Mucosa of stomach (tissue), 1 donor: ENCODE measurements at regions not wholly inside any gene's neighbourhood (a gene's known extent, or its start where the extent isn't known, plus 50 kb on each side); places are given as distances from the start of the nearest gene placed in this dataset.

Source experiments
- H3K27me3 ChIP-seq: one replicate; pipeline ENCODE4 v1.7.0; 2013; ENCODE audit warnings: mild to moderate bottlenecking, low read length; ENCODE audit not compliant: control insufficient read depth, insufficient read depth
- H3K36me3 ChIP-seq: one replicate; pipeline ENCODE4 v1.7.0; 2013; ENCODE audit warnings: low read length; ENCODE audit not compliant: control insufficient read depth, insufficient read depth
- H3K4me1 ChIP-seq: one replicate; pipeline ENCODE4 v1.7.0; 2013; ENCODE audit warnings: mild to moderate bottlenecking, low read length; ENCODE audit not compliant: control insufficient read depth, insufficient read depth
- H3K4me3 ChIP-seq: one replicate; pipeline ENCODE4 v1.7.0; 2013; ENCODE audit warnings: low read length
- H3K9ac ChIP-seq: one replicate; pipeline ENCODE4 v1.7.0; 2013; ENCODE audit warnings: mild to moderate bottlenecking, low read length, moderate library complexity
- H3K9me3 ChIP-seq: one replicate; pipeline ENCODE4 v1.7.0; 2013; ENCODE audit warnings: mild to moderate bottlenecking, low read length, moderate library complexity; ENCODE audit not compliant: control insufficient read depth
- donor health status: Pancreatic carcinoma.

DNA sequence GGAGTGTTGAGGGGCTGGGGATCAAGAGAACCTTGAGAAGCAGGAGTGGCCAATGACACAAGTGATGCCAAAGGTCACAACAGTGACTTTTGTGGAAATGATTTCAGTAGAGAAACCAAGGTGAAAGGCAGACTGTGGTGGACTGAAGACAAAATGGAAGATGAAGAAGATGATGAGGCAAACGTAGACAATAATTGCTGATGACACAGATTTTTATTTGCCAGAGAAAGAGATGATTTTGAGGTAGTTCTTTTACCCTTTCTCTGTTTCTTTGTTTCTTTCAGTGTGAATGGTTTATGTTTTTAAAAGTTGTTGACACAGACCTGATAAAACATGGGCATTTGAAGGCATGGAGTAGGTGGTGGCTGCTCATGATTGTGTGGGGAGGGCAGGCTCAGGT is 121.0 kb upstream of the ARGLU1 start:
- no peak overlapping the region for H3K9ac ChIP-seq
- no peaks in the 10 kb centered on the region for H3K4me1 ChIP-seq
- H3K9me3 ChIP-seq: no peaks in the 10 kb centered on the region
- H3K27me3 ChIP-seq: no peaks in the 10 kb centered on the region
- no peaks in the 10 kb centered on the region for H3K36me3 ChIP-seq
- H3K4me3 ChIP-seq: no peak overlapping the region

DNA sequence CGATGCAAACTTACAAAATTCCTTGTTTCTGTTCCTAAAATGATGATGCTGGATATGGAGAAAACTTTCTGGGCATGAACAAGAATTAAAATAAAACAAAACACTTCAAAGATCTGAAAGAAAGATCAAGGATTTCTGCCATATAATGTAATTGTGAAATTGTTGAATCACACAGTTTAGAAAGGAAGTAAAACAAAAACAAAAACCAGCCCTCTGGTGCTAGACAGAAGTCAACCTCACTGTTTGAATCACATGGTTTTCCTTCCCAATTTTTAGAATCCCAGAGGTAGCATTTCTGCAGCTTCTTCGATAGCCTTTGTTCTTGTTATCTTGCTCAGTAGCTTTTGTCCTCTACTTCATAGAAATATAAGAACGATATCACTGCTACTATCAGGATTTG is 118.2 kb upstream of the ARGLU1 start:
- no peak overlapping the region for H3K9ac ChIP-seq
- H3K4me3 ChIP-seq: no peak overlapping the region
- H3K4me1 ChIP-seq: no peaks in the 10 kb centered on the region
- no peaks in the 10 kb centered on the region for H3K27me3 ChIP-seq
- H3K36me3 ChIP-seq: no peaks in the 10 kb centered on the region
- no peaks in the 10 kb centered on the region for H3K9me3 ChIP-seq

DNA sequence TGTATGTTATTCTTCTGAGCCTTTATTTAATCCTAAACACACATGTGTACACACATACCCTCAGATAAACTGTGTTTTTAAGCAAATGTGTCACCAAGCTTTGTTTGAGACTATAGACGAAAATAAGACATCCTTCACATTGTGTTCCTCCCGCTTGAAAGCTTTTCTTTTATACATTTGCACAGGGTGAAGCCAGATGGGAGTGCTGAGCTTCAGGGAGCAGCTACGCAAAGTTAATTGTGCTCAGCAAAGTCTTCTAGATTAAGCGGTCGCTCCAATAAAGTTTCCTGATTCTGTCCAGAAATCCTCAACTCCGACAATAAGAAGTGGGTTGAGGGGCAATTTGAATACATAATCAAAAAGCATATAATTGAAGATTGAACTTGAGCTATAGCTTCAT is 117.2 kb upstream of the ARGLU1 start:
- no peaks in the 10 kb centered on the region for H3K27me3 ChIP-seq
- no peak overlapping the region for H3K9ac ChIP-seq
- no peaks in the 10 kb centered on the region for H3K9me3 ChIP-seq
- no peaks in the 10 kb centered on the region for H3K4me1 ChIP-seq
- no peak overlapping the region for H3K4me3 ChIP-seq
- H3K36me3 ChIP-seq: no peaks in the 10 kb centered on the region

DNA sequence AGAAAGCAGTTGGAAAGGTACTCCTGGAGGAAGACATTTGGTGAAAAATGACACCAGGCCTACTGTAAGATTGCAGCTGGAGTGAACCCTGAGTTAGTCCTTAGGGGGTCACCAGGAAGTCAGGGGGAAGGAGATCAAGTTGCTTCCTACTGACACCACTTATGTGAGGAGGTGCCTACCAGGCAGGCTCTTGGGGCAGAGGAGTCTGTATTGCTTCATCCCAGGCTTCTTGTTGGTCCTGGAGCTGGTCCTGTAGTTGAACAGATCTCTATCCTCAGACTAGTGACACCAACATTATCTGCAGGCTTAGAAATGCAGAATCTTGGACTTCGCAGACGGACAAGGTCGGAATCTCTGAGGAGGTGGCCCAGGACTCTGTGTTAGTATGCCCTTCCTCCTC is 116.0 kb upstream of the ARGLU1 start:
- Histone ChIP-seq H3K4me3 (no peak overlapping the region), H3K9ac (no peak overlapping the region), H3K36me3 (no peaks in the 10 kb centered on the region), H3K27me3 (no peaks in the 10 kb centered on the region), H3K4me1 (no peaks in the 10 kb centered on the region), H3K9me3 (no peaks in the 10 kb centered on the region)

DNA sequence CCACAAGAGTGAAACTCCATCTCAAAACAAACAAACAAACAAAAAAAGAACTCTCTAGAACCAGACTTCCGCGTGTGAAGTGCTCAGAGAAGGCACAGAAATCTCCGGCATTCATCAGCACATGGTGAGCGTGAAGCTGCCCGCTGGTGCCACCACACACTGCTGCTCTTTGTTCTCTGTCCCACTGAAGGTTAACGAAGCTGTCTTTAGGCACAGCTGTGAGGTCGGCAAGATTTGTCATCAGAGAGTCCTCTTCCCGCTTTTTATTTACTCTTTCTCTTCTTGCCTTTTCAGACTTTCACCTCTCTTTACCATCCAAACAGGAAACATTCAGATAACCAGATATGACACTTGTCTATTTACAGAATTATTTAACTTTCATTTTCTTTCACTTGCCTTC is 115.2 kb upstream of the ARGLU1 start:
- Histone ChIP-seq H3K36me3 (no peaks in the 10 kb centered on the region), H3K9ac (no peak overlapping the region), H3K4me1 (no peaks in the 10 kb centered on the region), H3K27me3 (no peaks in the 10 kb centered on the region), H3K4me3 (no peak overlapping the region), H3K9me3 (no peaks in the 10 kb centered on the region)

DNA sequence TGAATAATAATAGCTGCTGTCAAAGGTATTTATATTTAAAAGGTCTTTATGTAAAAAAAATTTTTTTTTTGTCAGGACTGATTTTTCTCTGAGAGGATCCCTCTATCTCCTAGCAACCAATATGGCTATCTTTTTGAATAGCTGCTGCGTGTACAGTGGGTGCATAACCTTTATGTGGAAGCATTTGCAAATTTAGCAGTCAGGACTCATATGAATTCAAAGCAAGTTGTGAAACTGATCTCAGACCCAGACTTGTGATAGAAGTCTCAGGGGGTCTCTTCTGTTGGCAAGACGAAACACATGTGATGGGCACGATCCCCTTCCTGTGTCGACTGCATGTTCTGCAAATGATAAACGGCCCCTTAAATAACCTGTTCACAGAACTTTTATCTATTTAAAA is 114.1 kb upstream of the ARGLU1 start:
- Histone ChIP-seq H3K36me3 (no peaks in the 10 kb centered on the region), H3K4me1 (no peaks in the 10 kb centered on the region), H3K27me3 (no peaks in the 10 kb centered on the region), H3K4me3 (no peak overlapping the region), H3K9ac (no peak overlapping the region), H3K9me3 (no peaks in the 10 kb centered on the region)

DNA sequence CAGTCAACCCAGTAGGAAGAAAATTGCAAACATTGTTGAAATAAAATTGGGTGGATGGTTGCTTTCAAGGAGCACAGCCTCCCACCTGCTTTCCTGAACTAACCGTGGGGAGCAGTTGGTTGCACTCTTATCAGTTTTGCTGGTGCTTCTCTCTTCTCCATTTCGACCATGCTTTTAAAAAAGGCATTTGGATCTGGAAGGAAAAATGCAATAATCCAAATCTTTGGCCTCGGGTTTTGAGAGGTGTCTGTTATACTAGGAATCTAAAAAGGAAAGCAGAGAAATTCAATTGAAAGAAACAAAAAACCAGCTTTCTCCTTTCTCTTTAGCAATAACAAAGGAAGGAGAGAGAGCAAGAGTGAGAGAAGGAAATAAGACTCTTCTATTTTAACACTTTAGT is 113.6 kb upstream of the ARGLU1 start:
- Histone ChIP-seq H3K4me3 (no peak overlapping the region), H3K36me3 (no peaks in the 10 kb centered on the region), H3K4me1 (no peaks in the 10 kb centered on the region), H3K27me3 (no peaks in the 10 kb centered on the region), H3K9ac (no peak overlapping the region), H3K9me3 (no peaks in the 10 kb centered on the region)

DNA sequence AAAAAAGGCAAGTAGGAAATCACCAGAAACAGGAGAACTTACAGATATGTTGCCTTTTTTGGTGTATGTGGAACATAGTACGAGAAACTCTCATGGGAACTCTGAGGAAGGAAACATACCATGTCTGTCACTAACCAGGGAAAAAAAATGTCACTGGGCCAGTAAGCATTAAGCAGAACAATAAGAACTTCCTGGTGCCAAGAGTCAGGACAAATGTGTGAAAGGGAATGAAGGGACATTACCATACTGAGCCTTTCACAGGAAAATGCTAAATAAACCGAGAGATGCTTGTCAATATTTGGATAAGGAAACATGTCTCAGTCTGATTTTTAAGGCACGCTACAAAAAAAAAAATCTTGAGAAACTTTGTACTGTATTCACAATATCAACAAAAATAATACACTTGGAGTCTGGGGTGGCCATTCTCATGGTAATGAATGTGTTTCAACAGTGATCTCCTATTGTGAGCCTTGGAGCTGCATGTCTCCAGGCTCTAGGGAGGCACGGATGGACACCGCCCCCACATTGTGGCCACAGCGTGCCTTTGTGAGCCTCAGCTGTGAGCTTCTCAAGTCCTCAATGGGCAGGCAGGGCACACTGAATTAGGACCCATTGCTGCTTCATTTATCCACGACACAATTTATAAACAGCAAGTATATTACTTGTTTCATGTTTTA is 113.0 kb upstream of the ARGLU1 start:
- Histone ChIP-seq H3K9me3 (no peaks in the 10 kb centered on the region), H3K9ac (no peak overlapping the region), H3K4me3 (no peak overlapping the region), H3K36me3 (no peaks in the 10 kb centered on the region), H3K27me3 (no peaks in the 10 kb centered on the region), H3K4me1 (no peaks in the 10 kb centered on the region)

DNA sequence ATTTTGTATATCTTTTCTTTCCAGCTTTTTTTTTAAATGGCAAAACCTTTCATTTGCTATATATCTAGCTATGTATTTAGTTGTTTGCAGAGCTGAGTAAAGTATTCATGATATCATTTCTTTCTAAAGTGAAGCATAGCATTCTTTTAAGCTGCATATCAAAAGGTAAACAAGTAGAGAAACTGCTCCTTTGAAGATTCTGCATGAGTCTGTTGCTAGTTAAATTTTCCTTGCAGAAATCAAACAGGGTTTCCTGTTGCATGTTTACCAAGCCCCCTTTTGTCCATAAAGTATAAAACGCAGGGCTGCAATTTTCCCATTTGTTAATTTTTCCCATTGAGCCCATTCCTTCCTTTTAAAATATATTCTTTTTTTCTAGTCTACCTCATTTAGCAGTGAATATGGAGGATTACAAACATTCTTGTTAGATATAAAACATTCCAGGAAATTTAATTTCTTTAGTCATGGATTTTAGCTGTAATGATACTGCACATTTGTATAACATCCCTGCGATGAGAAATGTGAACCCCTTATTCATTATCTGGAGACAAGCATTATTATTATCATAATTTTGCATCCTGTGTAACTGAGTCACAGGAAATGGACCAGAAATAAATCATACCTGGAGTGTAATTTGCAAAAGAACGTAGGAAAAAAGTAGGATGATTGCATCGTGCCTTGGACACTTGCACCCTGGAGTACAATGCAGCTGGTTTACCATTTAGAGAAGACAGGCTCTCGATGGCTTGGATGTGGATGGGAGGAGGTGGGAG is 110.9 kb upstream of the ARGLU1 start:
- no peaks in the 10 kb centered on the region for H3K36me3 ChIP-seq
- H3K4me3 ChIP-seq: no peak overlapping the region

DNA sequence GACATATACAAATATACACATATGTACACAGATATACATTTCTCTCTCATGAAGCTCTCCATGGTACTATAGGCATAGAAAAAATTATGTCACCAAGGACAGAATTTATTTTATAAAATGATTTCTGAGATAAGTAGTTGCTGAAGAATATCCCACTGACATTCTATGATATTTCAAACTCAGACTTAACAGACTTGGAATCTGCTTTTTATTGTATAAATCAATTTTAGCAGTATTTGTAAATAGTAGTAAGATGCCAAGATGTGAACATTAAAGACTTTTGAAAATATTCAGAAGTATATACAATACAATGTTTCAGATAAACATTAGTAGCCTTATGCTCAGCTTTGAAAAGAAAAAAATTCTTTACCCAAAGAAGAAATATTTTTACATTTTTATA is 107.4 kb upstream of the ARGLU1 start:
- H3K4me1 ChIP-seq: no peaks in the 10 kb centered on the region
- H3K27me3 ChIP-seq: no peaks in the 10 kb centered on the region
- H3K36me3 ChIP-seq: no peaks in the 10 kb centered on the region
- H3K9ac ChIP-seq: no peak overlapping the region
- H3K4me3 ChIP-seq: no peak overlapping the region
- H3K9me3 ChIP-seq: no peaks in the 10 kb centered on the region

More for the DNA sequence above, 110.9 kb upstream of the ARGLU1 start:
- Histone ChIP-seq H3K27me3 (no peaks in the 10 kb centered on the region), H3K9ac (no peak overlapping the region), H3K4me1 (no peaks in the 10 kb centered on the region), H3K9me3 (no peaks in the 10 kb centered on the region)

DNA sequence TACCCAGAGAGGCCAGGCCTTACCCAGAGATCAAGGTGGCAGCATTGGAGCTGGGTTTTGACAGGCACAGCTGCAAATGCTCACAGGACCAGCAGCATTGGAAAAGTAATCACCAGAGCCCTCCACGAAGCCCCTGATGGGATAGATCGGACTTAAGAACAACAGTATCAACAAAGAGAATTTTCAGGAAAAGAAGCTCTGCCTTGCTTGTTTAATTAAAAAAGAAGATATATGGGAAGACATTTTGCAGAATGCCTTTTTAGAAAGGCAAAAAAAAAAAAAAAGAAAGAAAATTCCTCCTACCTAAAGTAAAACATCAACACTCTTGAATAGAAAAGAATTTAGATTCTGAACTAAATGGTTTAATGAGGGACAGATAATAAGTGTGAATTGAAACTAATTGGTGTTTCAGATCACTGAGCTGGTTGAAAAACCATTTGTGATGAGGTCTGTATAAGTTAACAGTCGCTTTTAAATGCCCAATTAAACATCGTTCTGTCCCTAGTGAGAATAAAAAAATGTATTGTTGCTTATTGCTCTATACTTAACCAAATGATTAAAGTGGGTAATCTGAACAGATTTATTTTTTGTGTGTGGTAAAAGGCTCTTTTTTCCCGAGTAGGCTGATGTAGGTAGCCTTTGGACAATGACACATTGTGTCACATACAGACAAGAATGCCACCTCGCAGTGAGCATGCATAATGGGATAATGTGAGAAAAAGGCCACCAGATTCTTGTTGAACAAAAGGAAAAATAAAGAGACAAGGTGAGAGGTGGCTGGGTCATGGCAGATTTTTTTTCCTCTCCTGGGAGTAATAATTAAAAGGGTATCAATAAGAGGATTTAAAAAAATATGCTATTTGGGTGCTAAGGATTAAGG is 93.0 kb upstream of the ARGLU1 start:
- H3K36me3 ChIP-seq: no peaks in the 10 kb centered on the region
- no peaks in the 10 kb centered on the region for H3K9me3 ChIP-seq

DNA sequence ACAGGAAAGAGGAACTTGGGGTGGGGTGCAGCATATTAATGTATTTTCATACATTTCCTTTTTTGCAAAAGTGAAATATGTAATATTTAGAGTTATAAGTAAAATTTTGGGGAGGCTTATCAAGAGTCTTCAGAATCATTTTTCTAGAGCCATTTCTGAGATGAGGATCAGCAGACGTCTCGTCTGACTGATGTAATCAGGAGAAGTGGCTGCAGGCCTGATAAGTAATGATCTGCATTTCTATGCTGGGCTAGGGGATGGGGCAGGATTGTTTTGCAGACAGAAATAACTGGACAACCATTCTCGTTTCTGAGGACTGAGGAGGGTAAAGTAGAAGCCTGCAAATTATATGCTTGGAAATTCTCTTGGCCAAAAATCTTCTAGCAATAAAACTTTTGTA is 89.2 kb upstream of the ARGLU1 start:
- Histone ChIP-seq H3K4me3 (no peak overlapping the region), H3K9me3 (no peaks in the 10 kb centered on the region), H3K36me3 (no peaks in the 10 kb centered on the region), H3K4me1 (no peaks in the 10 kb centered on the region), H3K9ac (no peak overlapping the region), H3K27me3 (no peaks in the 10 kb centered on the region)

More for the DNA sequence above, 93.0 kb upstream of the ARGLU1 start:
- no peaks in the 10 kb centered on the region for H3K4me1 ChIP-seq
- H3K9ac ChIP-seq: no peak overlapping the region
- H3K27me3 ChIP-seq: no peaks in the 10 kb centered on the region
- H3K4me3 ChIP-seq: no peak overlapping the region
